Esophagus squamous epithelium (tissue), 4 donors: ENCODE measurements at regions not wholly inside any gene's neighbourhood (a gene's known extent, or its start where the extent isn't known, plus 50 kb on each side); places are given as distances from the start of the nearest gene placed in this dataset.
"Not testable (repeated sequence)": the region's sequence is repeated elsewhere in the genome, so short reads cannot be mapped to it uniquely, and the experiment has no call there.

Experiments
- CTCF ChIP-seq, 6 experiments: fragments of 450-650 bp in 4 of 6; fragments of 200-600 bp in 2 of 6; sonication (generic) in 2 of 6; IDR thresholded peaks; one replicate each; pipeline ENCODE4 v1.5.1; 2016 to 2019; ENCODE audit warnings: antibody characterized with exemption in 6 of 6, mild to moderate bottlenecking in 4 of 6, moderate library complexity in 4 of 6
- POLR2A ChIP-seq, 4 donors: fragments of 450-650 bp; IDR thresholded peaks; one replicate each; pipeline ENCODE4 v1.6.1; 2017; ENCODE audit warnings: antibody characterized with exemption in 4 of 4, mild to moderate bottlenecking in 4 of 4, moderate library complexity in 3 of 4

GRCh38 chr18:78438235-78438634, 541.4 kb upstream of the SALL3 start:
- TF ChIP-seq CTCF, POLR2A (IDR thresholded peaks at IDR 0.05): not testable (repeated sequence)
